GM19452 (cell line): ENCODE measurements at regions not wholly inside any gene's neighbourhood (a gene's known extent, or its start where the extent isn't known, plus 50 kb on each side); places are given as distances from the start of the nearest gene placed in this dataset.
"Not testable (repeated sequence)": the region's sequence is repeated elsewhere in the genome, so short reads cannot be mapped to it uniquely, and the experiment has no call there.

Experiments
- ATAC-seq: cut with Tn5 transposase; IDR thresholded peaks from one replicate; pipeline ENCODE4 v1.9.1; 2021; ENCODE audit not compliant: unreplicated experiment

GRCh38 chr18:39611381-39612100 lies 2045.9 kb upstream of the CELF4 start:
- ATAC-seq = no peak

GRCh38 chr18:39607034-39607433 lies 2041.4 kb upstream of the CELF4 start:
- ATAC-seq = no peak

- no peak for ATAC-seq
Observed at GRCh38 chr18:39604836-39605235, 2039.2 kb upstream of the CELF4 start.

- ATAC-seq = no peak
Observed at GRCh38 chr18:39602131-39602530, 2036.5 kb upstream of the CELF4 start.

- ATAC-seq = no peak
Observed at GRCh38 chr18:39600894-39601293, 2035.3 kb upstream of the CELF4 start.

GRCh38 chr18:39599251-39599650 lies 2033.7 kb upstream of the CELF4 start:
- ATAC-seq = no peak

- ATAC-seq = no peak
Observed at GRCh38 chr18:39596891-39597290, 2031.3 kb upstream of the CELF4 start.

- ATAC-seq = no peak
Observed at GRCh38 chr18:39596221-39596620, 2030.6 kb upstream of the CELF4 start.

- no peak for ATAC-seq
Observed at GRCh38 chr18:39594206-39594605, 2028.6 kb upstream of the CELF4 start.

- ATAC-seq = no peak
Observed at GRCh38 chr18:39591649-39592048, 2026.1 kb upstream of the CELF4 start.

GRCh38 chr18:39589496-39589895 lies 2023.9 kb upstream of the CELF4 start:
- ATAC-seq = no peak

GRCh38 chr18:39587586-39587985 lies 2022.0 kb upstream of the CELF4 start:
- no peak for ATAC-seq

GRCh38 chr18:39586741-39587140 lies 2021.1 kb upstream of the CELF4 start:
- no peak for ATAC-seq

GRCh38 chr18:39574897-39575296 lies 2009.3 kb upstream of the CELF4 start:
- ATAC-seq = no peak

GRCh38 chr18:39571511-39571910 lies 2005.9 kb upstream of the CELF4 start:
- ATAC-seq = no peak

GRCh38 chr18:39565551-39566230 lies 2000.1 kb upstream of the CELF4 start:
- ATAC-seq = not testable (repeated sequence)

GRCh38 chr18:39564716-39565115 lies 1999.1 kb upstream of the CELF4 start:
- ATAC-seq = no peak

GRCh38 chr18:39561126-39561525 lies 1995.5 kb upstream of the CELF4 start:
- no peak for ATAC-seq

GRCh38 chr18:39558658-39559057 lies 1993.1 kb upstream of the CELF4 start:
- no peak for ATAC-seq

- no peak for ATAC-seq
Observed at GRCh38 chr18:39555496-39555895, 1989.9 kb upstream of the CELF4 start.

- ATAC-seq = no peak
Observed at GRCh38 chr18:39550701-39551100, 1985.1 kb upstream of the CELF4 start.

- ATAC-seq = no peak
Observed at GRCh38 chr18:39549144-39549543, 1983.5 kb upstream of the CELF4 start.

GRCh38 chr18:39531659-39532058 lies 1966.1 kb upstream of the CELF4 start:
- no peak for ATAC-seq
